ENCODE measurements at regions not wholly inside any gene's neighbourhood (a gene's known extent, or its start where the extent isn't known, plus 50 kb on each side); places are given as distances from the start of the nearest gene placed in this dataset.
"Not testable (repeated sequence)": the region's sequence is repeated elsewhere in the genome, so short reads cannot be mapped to it uniquely, and the experiment has no call there.

- DNase-seq (ENCODE audit: low read depth), result no peak
- TF ChIP-seq, protein P1, sequence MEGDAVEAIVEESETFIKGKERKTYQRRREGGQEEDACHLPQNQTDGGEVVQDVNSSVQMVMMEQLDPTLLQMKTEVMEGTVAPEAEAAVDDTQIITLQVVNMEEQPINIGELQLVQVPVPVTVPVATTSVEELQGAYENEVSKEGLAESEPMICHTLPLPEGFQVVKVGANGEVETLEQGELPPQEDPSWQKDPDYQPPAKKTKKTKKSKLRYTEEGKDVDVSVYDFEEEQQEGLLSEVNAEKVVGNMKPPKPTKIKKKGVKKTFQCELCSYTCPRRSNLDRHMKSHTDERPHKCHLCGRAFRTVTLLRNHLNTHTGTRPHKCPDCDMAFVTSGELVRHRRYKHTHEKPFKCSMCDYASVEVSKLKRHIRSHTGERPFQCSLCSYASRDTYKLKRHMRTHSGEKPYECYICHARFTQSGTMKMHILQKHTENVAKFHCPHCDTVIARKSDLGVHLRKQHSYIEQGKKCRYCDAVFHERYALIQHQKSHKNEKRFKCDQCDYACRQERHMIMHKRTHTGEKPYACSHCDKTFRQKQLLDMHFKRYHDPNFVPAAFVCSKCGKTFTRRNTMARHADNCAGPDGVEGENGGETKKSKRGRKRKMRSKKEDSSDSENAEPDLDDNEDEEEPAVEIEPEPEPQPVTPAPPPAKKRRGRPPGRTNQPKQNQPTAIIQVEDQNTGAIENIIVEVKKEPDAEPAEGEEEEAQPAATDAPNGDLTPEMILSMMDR (IDR thresholded peaks at IDR 0.05; ENCODE audit: insufficient read depth, low read length), result no peak
- H3K4me3 ChIP-seq (ENCODE audit: low read depth, low read length), result no peak overlapping the region
These were observed 246.5 kb upstream of the FGF16 start for GRCh38 chrX:77200663-77201062.

- H3K4me3 ChIP-seq (ENCODE audit: low read depth, low read length), result no peak overlapping the region
- TF ChIP-seq, protein P1 (IDR thresholded peaks at IDR 0.05; ENCODE audit: insufficient read depth, low read length), result no peak
- DNase-seq (ENCODE audit: low read depth), result no peak
These were observed 224.1 kb upstream of the FGF16 start for GRCh38 chrX:77223046-77223445.

GRCh38 chrX:77264490-77264889 is 182.7 kb upstream of the FGF16 start:
- DNase-seq (ENCODE audit: low read depth), result no peak
- no peak overlapping the region for H3K4me3 ChIP-seq (ENCODE audit: low read depth, low read length)
- TF ChIP-seq, protein P1 (IDR thresholded peaks at IDR 0.05; ENCODE audit: insufficient read depth, low read length), result no peak

GRCh38 chrX:77275392-77275791 is 171.8 kb upstream of the FGF16 start:
- DNase-seq (ENCODE audit: low read depth), result no peak
- TF ChIP-seq, protein P1 (IDR thresholded peaks at IDR 0.05; ENCODE audit: insufficient read depth, low read length), result no peak

DNA sequence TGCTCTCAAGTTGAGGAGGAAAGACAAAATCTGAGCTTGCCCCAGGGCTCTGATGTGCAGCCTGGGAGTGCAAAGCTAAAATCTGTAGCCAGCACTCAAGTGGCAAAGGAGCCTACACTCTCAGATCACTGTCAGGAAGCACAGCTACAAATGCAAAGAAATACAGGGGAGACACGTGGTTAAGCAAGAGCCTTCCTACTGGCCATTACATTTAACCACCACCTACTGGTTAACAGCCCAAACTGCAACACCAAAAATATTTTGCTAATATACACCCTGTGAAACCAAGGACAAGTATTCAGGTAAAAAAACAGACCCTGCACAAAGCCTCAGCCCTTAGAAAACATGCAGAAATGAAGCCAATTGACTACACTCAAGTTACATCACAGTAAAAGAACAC is 170.4 kb upstream of the FGF16 start:
- TF ChIP-seq, protein P1 (IDR thresholded peaks at IDR 0.05; ENCODE audit: insufficient read depth, low read length), result no peak
- DNase-seq (ENCODE audit: low read depth), result no peak
- H3K4me3 ChIP-seq (ENCODE audit: low read depth, low read length), result no peak overlapping the region

More at GRCh38 chrX:77275392-77275791, 171.8 kb upstream of the FGF16 start:
- H3K4me3 ChIP-seq (ENCODE audit: low read depth, low read length), result no peak overlapping the region

- TF ChIP-seq, protein P1 (IDR thresholded peaks at IDR 0.05; ENCODE audit: insufficient read depth, low read length), result no peak
- H3K4me3 ChIP-seq (ENCODE audit: low read depth, low read length), result no peak overlapping the region
- no peak for DNase-seq (ENCODE audit: low read depth)
These were observed 169.3 kb upstream of the FGF16 start for GRCh38 chrX:77277911-77278310.

- H3K4me3 ChIP-seq (ENCODE audit: low read depth, low read length); DNase-seq (ENCODE audit: low read depth): not testable (repeated sequence)
These were observed 167.8 kb upstream of the FGF16 start for GRCh38 chrX:77279373-77279772.
